Natural killer cell (primary cell): ENCODE measurements at regions not wholly inside any gene's neighbourhood (a gene's known extent, or its start where the extent isn't known, plus 50 kb on each side); places are given as distances from the start of the nearest gene placed in this dataset.

Experiments
- ATAC-seq, 3 donors: fragments of 150-1000 bp in 2 of 3; fragments of 200-7000 bp in 1 of 3; cut with Tn5 transposase; 1 replicate in 1 of 3; 2 replicates in 2 of 3; pipeline ENCODE4 v1.10.0; 2021; ENCODE audit warnings: mild to moderate bottlenecking in 2 of 3, moderate library complexity in 2 of 3
- DNase-seq, 2 donors: peaks; one replicate each; pipeline versions ENCODE4 v3.0.0 to v3.0.0-alpha.2; 2013 to 2021; ENCODE audit warnings: mixed read lengths in 1 of 2
- H3K27ac ChIP-seq: one replicate; pipeline ENCODE4 v1.5.1; 2013; ENCODE audit warnings: mild to moderate bottlenecking, low read length
- H3K27me3 ChIP-seq: one replicate; pipeline ENCODE4 v1.6.1; 2013; ENCODE audit warnings: low read length; ENCODE audit not compliant: control insufficient read depth, insufficient read depth
- H3K36me3 ChIP-seq: one replicate; pipeline ENCODE4 v1.6.1; 2013; ENCODE audit warnings: low read length; ENCODE audit not compliant: control insufficient read depth, insufficient read depth
- H3K4me1 ChIP-seq: one replicate; pipeline ENCODE4 v1.6.1; 2013; ENCODE audit warnings: low read length; ENCODE audit not compliant: control insufficient read depth, insufficient read depth
- H3K4me3 ChIP-seq: one replicate; pipeline ENCODE4 v1.5.1; 2013; ENCODE audit warnings: low read length
- H3K9me3 ChIP-seq: one replicate; pipeline ENCODE4 v1.6.1; 2013; ENCODE audit warnings: low read length; ENCODE audit not compliant: control insufficient read depth, insufficient read depth
- H3K27ac Mint-ChIP-seq, 2 donors: one replicate each; pipeline ENCODE4 v1.8.0; 2022; ENCODE audit warnings: mild to moderate bottlenecking in 2 of 2, mixed read lengths in 2 of 2, moderate library complexity in 1 of 2
- H3K27me3 Mint-ChIP-seq, 2 donors: one replicate each; pipeline ENCODE4 v1.8.0; 2022; ENCODE audit warnings: low read depth in 2 of 2, mixed read lengths in 2 of 2
- H3K36me3 Mint-ChIP-seq: one replicate; pipeline ENCODE4 v1.8.0; 2022; ENCODE audit warnings: mixed read lengths
- H3K4me1 Mint-ChIP-seq, 2 donors: one replicate each; pipeline ENCODE4 v1.8.0; 2022; ENCODE audit warnings: mixed read lengths in 2 of 2
- H3K4me3 Mint-ChIP-seq: one replicate; pipeline ENCODE4 v1.8.0; 2022; ENCODE audit warnings: mild to moderate bottlenecking, moderate library complexity, mixed read lengths
- H3K9me3 Mint-ChIP-seq, 2 donors: one replicate each; pipeline ENCODE4 v1.8.0; 2022; ENCODE audit warnings: mixed read lengths in 2 of 2
- CTCF ChIP-seq: fragments of 200-600 bp; IDR thresholded peaks from one replicate; pipeline ENCODE4 v1.8.0; 2022; ENCODE audit warnings: antibody characterized with exemption
- WGBS: methylation state at CpG from one replicate; pipeline ENCODE4 v1.1.7; 2013; ENCODE audit warnings: missing lambda C conversion rate; ENCODE audit not compliant: insufficient coverage; 5-methylcytosine and 5-hydroxymethylcytosine counted together
- intact Hi-C: fragments of 100-400 bp; cut with micrococcal nuclease; formaldehyde crosslinking; loops from one replicate; pipeline ENCODE4 v1.14.2; 2022

DNA sequence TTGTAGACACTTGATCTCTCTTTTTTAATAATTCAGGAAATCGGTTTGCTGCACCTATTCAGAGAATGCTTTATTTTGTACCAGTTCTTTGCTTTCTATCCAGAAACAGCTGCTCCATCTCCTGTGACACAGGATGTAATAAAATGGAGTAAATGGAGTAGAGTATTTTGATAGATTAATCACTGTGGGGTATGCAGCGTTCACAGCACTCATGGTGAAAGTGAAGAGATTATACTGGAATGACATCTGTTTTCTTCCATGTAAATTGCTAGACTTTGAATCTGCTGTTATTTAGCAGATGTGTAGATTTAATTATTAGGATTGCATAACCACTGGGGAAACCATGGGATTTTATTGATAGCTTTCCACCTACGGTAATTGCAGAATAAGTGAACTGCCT lies 227.3 kb upstream of the ARHGAP42 start:
- H3K4me1 Mint-ChIP-seq: no peaks in the 10 kb centered on the region
- H3K27me3 Mint-ChIP-seq: no peaks in the 10 kb centered on the region
- WGBS: 89% methylated on average over 3 of the region's 3 CpGs
- H3K27ac ChIP-seq: no peak overlapping the region
- no peak overlapping the region for H3K27ac Mint-ChIP-seq
- no peaks in the 10 kb centered on the region for H3K36me3 ChIP-seq
- no peak overlapping the region for H3K4me3 Mint-ChIP-seq
- peaks cover 15% of the 10 kb centered on the region in 2 donors for H3K9me3 Mint-ChIP-seq
- ATAC-seq (no peak), DNase-seq (no peak)
- no peaks in the 10 kb centered on the region for H3K36me3 Mint-ChIP-seq
- no peak overlapping the region for H3K4me3 ChIP-seq
- no peaks in the 10 kb centered on the region for H3K27me3 ChIP-seq
- no peaks in the 10 kb centered on the region for H3K9me3 ChIP-seq
- no peaks in the 10 kb centered on the region for H3K4me1 ChIP-seq
- intact Hi-C loops: no loop called here
- TF ChIP-seq CTCF: no peak

GRCh38 chr11:100460426-100460825 lies 226.7 kb upstream of the ARHGAP42 start:
- H3K27ac Mint-ChIP-seq: no peak overlapping the region
- H3K4me1 Mint-ChIP-seq: no peaks in the 10 kb centered on the region
- no peaks in the 10 kb centered on the region for H3K27me3 ChIP-seq
- intact Hi-C loops: no loop called here
- WGBS: 99% methylated on average over 3 of the region's 3 CpGs
- H3K27ac ChIP-seq: no peak overlapping the region
- H3K36me3 Mint-ChIP-seq: no peaks in the 10 kb centered on the region
- DNase-seq (no peak), ATAC-seq (no peak)
- peaks cover 15% of the 10 kb centered on the region in 2 donors for H3K9me3 Mint-ChIP-seq
- no peak overlapping the region for H3K4me3 ChIP-seq
- no peaks in the 10 kb centered on the region for H3K36me3 ChIP-seq
- H3K4me3 Mint-ChIP-seq: no peak overlapping the region
- no peaks in the 10 kb centered on the region for H3K4me1 ChIP-seq
- H3K27me3 Mint-ChIP-seq: no peaks in the 10 kb centered on the region
- TF ChIP-seq CTCF: no peak
- no peaks in the 10 kb centered on the region for H3K9me3 ChIP-seq

DNA sequence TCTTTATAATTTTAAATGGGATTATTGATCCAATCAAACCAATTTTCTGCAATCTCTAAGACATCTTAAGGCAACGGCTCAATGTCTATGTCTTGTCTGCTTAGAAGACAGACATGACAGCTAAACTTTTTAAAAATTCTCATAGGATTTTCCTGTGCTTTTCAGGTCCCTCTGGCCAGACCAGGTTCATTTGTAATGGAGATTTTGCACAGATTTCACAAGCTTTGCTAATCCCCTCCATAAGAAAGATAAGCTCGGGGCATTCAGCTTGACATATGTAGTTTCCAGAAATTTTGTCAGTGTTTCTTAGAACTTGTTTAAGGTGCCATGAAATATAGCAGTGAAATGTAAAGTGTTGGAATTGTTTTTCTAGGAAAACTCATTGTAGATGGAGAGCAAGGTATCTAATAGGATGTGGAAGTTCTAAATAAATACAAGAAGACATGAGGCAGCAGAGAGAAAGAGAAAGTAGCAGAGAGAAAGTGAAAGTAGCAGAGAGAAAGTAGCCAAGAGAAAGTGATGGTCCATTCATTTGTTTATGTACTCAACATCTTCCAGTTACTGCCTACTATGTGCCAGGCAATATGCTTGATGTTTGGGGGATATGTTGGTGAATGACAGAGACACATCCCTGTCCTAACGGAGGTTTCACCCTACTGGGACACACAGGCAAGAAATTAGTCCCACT lies 219.1 kb upstream of the ARHGAP42 start:
- H3K27me3 Mint-ChIP-seq: no peaks in the 10 kb centered on the region
- H3K9me3 ChIP-seq: no peaks in the 10 kb centered on the region
- no peak overlapping the region for H3K4me3 Mint-ChIP-seq
- no peak for TF ChIP-seq CTCF
- no peaks in the 10 kb centered on the region for H3K4me1 Mint-ChIP-seq
- no peaks in the 10 kb centered on the region for H3K27me3 ChIP-seq
- no peaks in the 10 kb centered on the region for H3K36me3 ChIP-seq
- intact Hi-C loops: no loop called here
- no peak overlapping the region for H3K27ac ChIP-seq
- H3K27ac Mint-ChIP-seq: no peak overlapping the region
- DNase-seq: no peak
- WGBS: 85% methylated on average over 3 of the region's 3 CpGs
- no peak for ATAC-seq
- H3K9me3 Mint-ChIP-seq: peaks cover 15 to 21% of the 10 kb centered on the region in 2 donors
- H3K4me3 ChIP-seq: no peak overlapping the region
- no peaks in the 10 kb centered on the region for H3K4me1 ChIP-seq
- no peaks in the 10 kb centered on the region for H3K36me3 Mint-ChIP-seq

DNA sequence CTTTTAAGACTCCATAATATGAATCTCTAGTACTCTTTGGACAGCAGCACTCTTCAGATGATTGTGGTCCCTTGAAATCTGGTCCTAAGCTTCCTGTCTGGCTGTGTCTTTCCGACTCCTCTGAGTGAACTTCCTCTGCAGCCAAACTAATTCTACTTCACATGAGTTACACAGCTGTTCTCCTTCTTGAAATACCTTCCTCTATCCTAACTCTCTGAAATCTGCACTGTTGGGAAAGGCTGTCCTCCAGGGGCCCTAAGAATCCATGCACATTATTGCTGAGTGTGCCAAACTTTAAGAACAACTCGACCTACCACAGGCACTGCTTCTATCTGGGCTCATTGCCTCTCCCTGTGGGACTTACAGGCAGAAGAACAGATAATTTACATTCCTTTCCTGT lies 217.3 kb upstream of the ARHGAP42 start:
- Histone ChIP-seq H3K9me3 (no peaks in the 10 kb centered on the region), H3K4me3 (no peak overlapping the region), H3K27me3 (no peaks in the 10 kb centered on the region), H3K36me3 (no peaks in the 10 kb centered on the region), H3K4me1 (no peaks in the 10 kb centered on the region), H3K27ac (no peak overlapping the region)
- no peak for TF ChIP-seq CTCF
- H3K27me3 Mint-ChIP-seq: no peaks in the 10 kb centered on the region
- intact Hi-C loops: no loop called here
- peaks cover 16 to 19% of the 10 kb centered on the region in 2 donors for H3K9me3 Mint-ChIP-seq
- no peak overlapping the region for H3K27ac Mint-ChIP-seq
- H3K4me1 Mint-ChIP-seq: no peaks in the 10 kb centered on the region
- H3K36me3 Mint-ChIP-seq: no peaks in the 10 kb centered on the region
- H3K4me3 Mint-ChIP-seq: no peak overlapping the region
- no peak for ATAC-seq
- WGBS: 41% methylated on average over 2 of the region's 2 CpGs
- no peak for DNase-seq
